Amniotic stem cell (primary cell): ENCODE measurements at regions not wholly inside any gene's neighbourhood (a gene's known extent, or its start where the extent isn't known, plus 50 kb on each side); places are given as distances from the start of the nearest gene placed in this dataset.
"Not testable (repeated sequence)": the region's sequence is repeated elsewhere in the genome, so short reads cannot be mapped to it uniquely, and the experiment has no call there.

Source experiments
- DNase-seq: peaks from one replicate; lab custom pipeline; 2025; lab: John Stamatoyannopoulos, UW

DNA sequence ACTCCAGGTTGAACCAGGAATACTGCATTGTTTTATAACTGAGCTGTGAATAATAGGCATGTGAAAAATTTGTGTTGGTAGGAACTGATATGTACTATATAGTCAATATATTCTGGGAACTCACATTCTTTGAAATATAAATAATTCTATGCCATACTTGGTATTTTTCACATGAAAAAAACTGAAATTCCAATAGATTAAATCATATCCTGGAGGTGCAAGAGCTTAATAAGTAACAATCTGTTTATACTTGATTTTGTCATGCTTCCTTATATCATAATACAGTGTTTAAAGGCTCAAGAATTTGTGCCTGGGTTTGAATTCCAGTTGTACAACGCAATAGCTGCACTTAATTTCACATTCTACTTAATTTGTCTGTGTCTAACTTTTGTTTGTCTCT is 387.0 kb downstream of the USP25 start:
- no peak for DNase-seq

DNA sequence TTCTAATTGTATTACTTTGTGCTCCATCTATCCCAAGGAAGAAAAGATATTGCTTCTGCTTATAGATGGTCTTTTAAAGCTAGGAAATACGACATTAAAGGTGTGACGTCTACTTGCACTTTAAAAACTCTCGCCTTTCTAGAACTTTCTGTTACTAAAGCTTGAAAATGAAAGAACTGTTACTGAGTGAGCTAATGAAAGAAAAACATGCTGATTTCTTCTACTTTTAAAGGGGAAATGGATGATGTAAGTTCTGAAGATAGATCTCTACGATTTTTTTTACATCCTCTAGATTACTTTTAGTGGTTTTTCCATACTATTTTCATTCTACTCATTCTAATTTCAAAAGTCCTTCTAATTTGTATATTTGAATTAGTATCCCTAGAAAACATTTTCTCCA is 387.5 kb downstream of the USP25 start:
- DNase-seq = no peak

DNA sequence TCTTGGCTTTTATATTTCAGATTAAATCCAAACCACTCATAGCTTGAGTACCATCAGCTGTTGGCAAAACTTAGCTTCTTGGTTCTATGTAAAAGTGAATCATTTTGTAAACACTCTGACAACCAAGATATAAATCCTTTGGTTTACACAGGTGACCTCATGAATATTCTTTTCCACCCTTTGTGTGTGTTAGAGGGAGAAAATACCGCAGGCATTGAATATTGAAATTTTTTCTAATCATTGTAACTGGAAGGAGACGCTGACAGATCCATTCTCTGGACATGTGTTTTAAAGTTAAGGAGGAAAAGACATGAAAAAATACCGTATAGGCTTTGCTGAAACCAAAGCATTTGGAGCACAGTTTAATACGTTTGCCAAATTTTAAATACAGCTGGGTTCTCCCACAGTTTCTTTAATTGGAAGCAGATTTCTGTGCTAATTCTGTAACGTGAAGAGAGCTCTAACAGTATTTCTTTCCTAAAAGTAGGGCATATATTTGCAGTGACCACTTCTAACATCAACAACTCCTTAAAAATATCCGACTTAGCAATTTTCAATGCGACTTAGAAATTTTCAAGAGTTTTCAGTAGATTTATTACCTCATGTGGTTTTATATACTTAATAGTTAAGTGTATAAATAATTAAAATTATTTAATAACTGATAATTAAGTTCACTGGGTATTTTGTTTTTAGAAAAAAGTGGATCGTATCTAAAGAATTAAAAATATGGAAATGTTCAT is 388.2 kb downstream of the USP25 start:
- peak; percentile 15 for DNase-seq

- DNase-seq = peak; percentile 59
Measured at GRCh38 chr21:16124378-16125138, 394.8 kb downstream of the USP25 start.

GRCh38 chr21:16125274-16125673 is 395.5 kb downstream of the USP25 start:
- DNase-seq = no peak

DNA sequence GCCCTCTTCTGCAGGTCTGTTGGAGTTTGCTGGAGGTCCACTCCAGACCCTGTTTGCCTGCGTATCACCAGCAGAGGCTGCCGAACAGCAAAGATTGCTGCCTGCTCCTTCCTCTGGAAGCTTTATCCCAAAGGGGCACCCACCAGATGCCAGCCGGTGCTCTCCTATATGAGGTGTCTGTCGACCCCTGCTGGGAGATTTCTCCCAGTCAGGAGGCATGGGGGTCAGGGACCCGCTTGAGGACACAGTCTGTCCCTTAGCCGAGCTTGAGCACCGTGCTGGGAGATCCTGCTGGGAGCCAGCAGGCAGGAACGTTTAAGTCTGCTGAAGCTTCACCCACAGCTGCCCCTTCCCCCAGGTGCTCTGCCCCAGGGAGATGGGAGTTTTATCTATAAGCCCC is 402.7 kb downstream of the USP25 start:
- DNase-seq = not testable (repeated sequence)

- no peak for DNase-seq
Measured at GRCh38 chr21:16133248-16133647, 403.5 kb downstream of the USP25 start.

- no peak for DNase-seq
Measured at GRCh38 chr21:16134134-16134533, 404.4 kb downstream of the USP25 start.

GRCh38 chr21:16137106-16137505 is 407.3 kb downstream of the USP25 start:
- no peak for DNase-seq

DNA sequence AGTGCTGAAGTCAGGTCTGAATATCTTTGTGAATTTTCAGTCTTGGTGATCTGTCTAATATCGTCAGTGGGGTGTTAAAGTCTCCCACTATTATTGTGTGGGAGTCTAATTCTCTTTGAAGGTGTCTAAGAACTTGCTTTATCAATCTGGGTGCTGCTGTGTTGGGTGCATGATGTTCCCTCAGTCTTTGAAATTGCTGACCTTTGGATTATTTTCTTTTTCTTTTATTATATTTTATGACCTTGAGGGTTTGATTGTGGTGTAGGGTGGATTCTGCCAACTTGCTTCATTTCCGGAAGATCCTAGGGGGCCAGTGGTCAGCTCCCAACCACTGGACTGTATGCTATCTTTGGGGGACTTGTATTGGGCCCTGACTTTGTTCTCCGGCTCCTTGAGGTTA is 415.3 kb downstream of the USP25 start:
- DNase-seq = no peak

- no peak for DNase-seq
Measured at GRCh38 chr21:16145479-16145878, 415.7 kb downstream of the USP25 start.

DNA sequence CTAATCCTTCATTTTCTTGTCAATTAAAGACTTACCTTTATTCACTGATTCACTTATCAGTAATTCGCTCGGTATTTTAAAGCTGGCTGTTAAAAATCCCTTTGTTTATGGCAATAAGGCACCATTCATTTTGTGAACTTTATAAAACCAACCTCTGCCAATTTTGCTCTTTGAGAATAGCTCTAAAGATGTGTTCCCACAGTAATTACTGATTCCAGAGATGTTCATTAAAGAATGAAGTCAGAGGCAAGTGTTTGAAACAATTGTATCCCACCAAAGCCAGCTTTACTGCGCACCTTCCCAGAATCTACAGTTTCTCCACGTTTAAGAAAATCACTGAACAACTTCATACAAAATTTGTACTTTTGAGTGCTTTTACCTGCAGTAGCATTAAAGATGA is 424.5 kb downstream of the USP25 start:
- no peak for DNase-seq

GRCh38 chr21:16154951-16155635 is 425.3 kb downstream of the USP25 start:
- DNase-seq = no peak

DNA sequence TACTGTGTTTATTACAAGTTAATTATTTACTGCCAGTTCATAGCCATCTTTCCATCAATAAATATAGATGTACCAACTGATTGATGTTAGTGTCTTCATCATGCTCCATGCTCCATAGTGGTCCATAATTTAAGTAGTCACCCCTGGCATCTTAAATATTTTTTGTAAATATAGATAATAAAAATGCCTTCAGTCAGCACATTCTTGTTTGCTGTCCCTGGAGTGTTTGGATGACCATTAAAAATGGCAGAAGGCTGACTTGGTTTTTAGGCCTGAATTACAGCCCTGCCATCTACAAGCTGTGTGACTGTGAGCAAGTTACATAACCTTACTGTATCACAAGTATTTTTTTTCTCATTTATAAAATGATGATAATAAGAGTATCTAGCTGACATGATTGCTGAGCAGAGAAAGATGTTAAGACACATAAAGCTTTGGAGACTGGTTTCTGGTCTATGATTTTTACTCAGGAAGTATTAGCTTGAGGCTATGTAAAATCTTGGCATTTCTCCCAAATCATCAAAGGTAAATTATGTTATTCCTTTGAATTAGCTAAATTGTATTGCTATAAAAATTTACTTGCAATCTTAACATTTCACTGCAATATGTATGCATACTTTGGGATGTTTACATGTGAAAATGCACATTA is 427.2 kb downstream of the USP25 start:
- DNase-seq = no peak

- no peak for DNase-seq
Measured at GRCh38 chr21:16159213-16159970, 429.6 kb downstream of the USP25 start.

- DNase-seq = no peak
Measured at GRCh38 chr21:16159971-16160350, 430.2 kb downstream of the USP25 start.

DNA sequence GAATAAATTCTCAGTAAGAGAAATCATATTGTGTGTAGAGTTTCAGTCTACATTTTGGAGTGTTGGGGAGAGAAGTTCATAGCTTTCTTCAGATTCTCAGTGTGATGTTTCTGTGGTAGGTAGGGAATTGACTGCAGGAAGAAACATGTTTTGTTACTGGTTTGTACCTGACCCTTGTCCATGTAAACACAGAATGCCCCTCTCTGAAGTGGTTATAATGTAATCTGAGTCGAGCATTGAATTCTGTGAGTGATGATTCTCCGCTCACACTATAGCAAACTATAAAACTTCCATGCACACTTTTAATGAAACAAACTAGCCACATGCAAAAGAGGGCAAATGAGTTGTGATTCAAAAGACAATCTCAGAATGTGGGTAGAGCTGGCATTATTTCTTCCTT is 433.2 kb downstream of the USP25 start:
- DNase-seq = no peak

- no peak for DNase-seq
Measured at GRCh38 chr21:16169102-16169511, 439.3 kb downstream of the USP25 start.

GRCh38 chr21:16169779-16170178 is 440.0 kb downstream of the USP25 start:
- DNase-seq = no peak

GRCh38 chr21:16176570-16176969 is 446.8 kb downstream of the USP25 start:
- DNase-seq = no peak

DNA sequence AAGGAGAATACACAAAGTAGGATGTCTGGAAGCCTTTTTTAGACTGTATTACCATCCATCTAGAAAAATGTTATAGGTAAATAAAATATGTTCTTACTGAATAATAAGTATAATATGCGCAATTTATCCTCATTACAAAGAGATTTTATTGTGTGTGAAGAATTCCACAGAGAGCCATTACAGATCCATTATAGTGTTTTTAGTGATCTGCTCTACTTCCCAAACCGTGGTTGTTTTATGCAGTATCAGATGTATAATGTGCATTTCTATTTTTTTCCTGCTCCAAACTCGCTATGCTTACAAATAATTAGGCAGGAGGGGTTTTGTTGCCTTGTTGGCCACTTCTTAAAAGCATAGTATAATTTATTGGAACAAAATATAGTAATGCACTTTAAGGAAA is 447.8 kb downstream of the USP25 start:
- DNase-seq = no peak

DNA sequence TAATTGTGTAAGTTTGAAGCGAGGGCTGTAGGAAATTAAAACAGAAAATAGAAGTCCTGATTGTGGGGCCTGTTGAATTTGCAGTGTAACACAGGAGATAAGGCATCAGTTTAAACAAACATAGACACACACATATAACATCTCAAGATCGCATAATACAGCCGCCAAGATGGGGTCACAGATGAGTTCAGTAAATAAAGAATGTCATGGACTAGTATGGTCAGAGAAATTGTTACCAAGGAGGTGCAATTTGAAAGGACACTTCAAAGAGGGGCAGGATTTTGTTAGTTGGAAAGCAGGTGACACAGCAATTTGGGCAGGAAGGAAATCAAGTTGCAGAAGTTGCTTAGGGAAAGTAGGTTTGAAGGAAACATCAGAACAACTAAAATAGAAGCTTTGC is 450.0 kb downstream of the USP25 start:
- no peak for DNase-seq
